Ishikawa (cell line): ENCODE measurements at regions not wholly inside any gene's neighbourhood (a gene's known extent, or its start where the extent isn't known, plus 50 kb on each side); places are given as distances from the start of the nearest gene placed in this dataset.

ENCODE experiments used
- CREB1 ChIP-seq: IDR thresholded peaks from 2 replicates; pipeline ENCODE4 v1.6.1; 2012; ENCODE audit warnings: low read depth
- EP300 ChIP-seq: IDR thresholded peaks from 2 replicates; pipeline ENCODE4 v1.6.1; 2012; ENCODE audit warnings: borderline replicate concordance
- FOXM1 ChIP-seq: IDR thresholded peaks from 2 replicates; pipeline ENCODE4 v1.6.1; 2012; ENCODE audit warnings: low read depth, borderline replicate concordance
- RAD21 ChIP-seq: IDR thresholded peaks from 2 replicates; pipeline ENCODE4 v1.6.1; 2012; ENCODE audit warnings: low read depth
- YY1 ChIP-seq: IDR thresholded peaks from 2 replicates; pipeline ENCODE4 v1.6.1; 2012; ENCODE audit warnings: low read depth
- ZBTB7A ChIP-seq: IDR thresholded peaks from 2 replicates; pipeline ENCODE4 v1.6.1; 2012; ENCODE audit warnings: low read depth

- TF ChIP-seq YY1 (no peak), EP300 (no peak), FOXM1 (no peak), ZBTB7A (no peak), RAD21 (no peak), CREB1 (no peak)
Observed at GRCh38 chr22:48217596-48217995, 1455.1 kb downstream of the TBC1D22A start.
